Transverse colon (tissue), 4 donors: ENCODE measurements at regions not wholly inside any gene's neighbourhood (a gene's known extent, or its start where the extent isn't known, plus 50 kb on each side); places are given as distances from the start of the nearest gene placed in this dataset.

Experiments used
- DNase-seq: peaks from one replicate; pipeline ENCODE4 v3.0.0-alpha.2; 2019
- H3K27ac ChIP-seq, 4 donors: fragments of 200-600 bp; sonication (generic); 2 replicates each; pipeline ENCODE4 v1.5.1; 2016 to 2018; ENCODE audit warnings: inconsistent platforms in 4 of 4
- H3K27me3 ChIP-seq: fragments of 200-600 bp; sonication (generic); 2 replicates; pipeline ENCODE4 v1.5.1; 2017; ENCODE audit warnings: inconsistent platforms
- H3K36me3 ChIP-seq, 4 donors: fragments of 200-600 bp; sonication (generic); 2 replicates each; pipeline ENCODE4 v1.5.1; 2017 to 2019; ENCODE audit warnings: inconsistent platforms in 4 of 4
- H3K4me1 ChIP-seq, 4 donors: fragments of 200-600 bp; sonication (generic); 2 replicates each; pipeline ENCODE4 v1.5.1; 2017 to 2020; ENCODE audit warnings: inconsistent platforms in 4 of 4
- H3K4me3 ChIP-seq, 4 donors: fragments of 200-600 bp; sonication (generic); 1 replicate in 1 of 4; 2 replicates in 3 of 4; pipeline versions ENCODE4 v1.5.1 to v1.6.1; 2017 to 2019; ENCODE audit warnings: inconsistent platforms in 4 of 4
- H3K9me3 ChIP-seq, 2 donors: fragments of 200-600 bp; sonication (generic); 2 replicates each; pipeline ENCODE4 v1.5.1; 2017 to 2019; ENCODE audit warnings: inconsistent platforms in 2 of 2
- EP300 ChIP-seq: sonication (generic); formaldehyde crosslinking; IDR thresholded peaks from one replicate; pipeline ENCODE4 v1.6.1; 2017; ENCODE audit warnings: antibody characterized with exemption, low read depth
- POLR2A ChIP-seq: fragments of 450-650 bp; IDR thresholded peaks from one replicate; pipeline ENCODE4 v1.6.1; 2016; ENCODE audit warnings: antibody characterized with exemption, mild to moderate bottlenecking, moderate library complexity
- POLR2AphosphoS5 ChIP-seq, 3 donors: sonication (generic); formaldehyde crosslinking; IDR thresholded peaks; one replicate each; pipeline ENCODE4 v1.6.1; 2016; ENCODE audit warnings: antibody characterized with exemption in 3 of 3
- WGBS, 2 donors: methylation state at CpG; one replicate each; pipeline ENCODE4 v1.1.5; 2018; ENCODE audit warnings: low coverage in 1 of 2; 5-methylcytosine and 5-hydroxymethylcytosine counted together
- in situ Hi-C, 4 donors: fragments of 200-750 bp; cut with MboI; loops; one replicate each; pipeline versions ENCODE4 v1.15.0 to v1.15.1; 2017; ENCODE audit warnings: low sequenced_read_pairs in 3 of 4, low pct_ligation_motif_present in 1 of 4, low pct_unique_long_range_greater_than_20kb in 1 of 4
- intact Hi-C: fragments of 100-400 bp; cut with DNase I; formaldehyde crosslinking; loops from one replicate; pipeline ENCODE4 v1.15.1; 2023; ENCODE audit warnings: low total_unique reads
- TF ChIP-seq, protein P1 (sequence below), 5 experiments: fragments of 200-600 bp in 3 of 5; fragments of 450-650 bp in 2 of 5; sonication (generic) in 3 of 5; IDR thresholded peaks; 1 replicate in 2 of 5; 2 replicates in 3 of 5; pipeline ENCODE4 v1.5.1; 2016 to 2017; ENCODE audit warnings: antibody characterized with exemption in 5 of 5, inconsistent platforms in 3 of 5, mild to moderate bottlenecking in 2 of 5, moderate library complexity in 1 of 5

DNA sequence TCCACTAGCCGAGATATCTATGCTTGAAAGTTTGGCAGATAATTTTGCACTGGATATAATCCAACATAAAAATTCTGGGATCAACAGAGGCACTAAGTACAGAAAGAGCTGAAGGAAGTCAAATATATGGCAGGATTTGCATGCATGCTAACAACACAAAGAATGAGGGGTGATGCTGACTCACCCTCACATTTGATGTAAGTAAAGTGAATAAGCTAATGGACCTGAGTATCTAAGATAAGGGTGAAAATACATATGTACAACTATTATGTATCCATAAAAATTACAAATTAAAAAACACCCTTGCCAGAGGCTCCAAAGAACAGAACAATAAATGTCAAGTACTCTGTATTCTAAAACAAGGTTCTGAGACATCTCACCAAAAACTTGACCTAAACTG, 63.8 kb upstream of the PRDX4 start:
- no peak overlapping the region for H3K4me3 ChIP-seq
- intact Hi-C loops: no loop called here
- no peak overlapping the region for H3K27ac ChIP-seq
- H3K4me1 ChIP-seq: no peaks in the 10 kb centered on the region
- no peak for TF ChIP-seq EP300
- in situ Hi-C loops: no loop called here
- no peak for DNase-seq
- H3K36me3 ChIP-seq: no peaks in the 10 kb centered on the region
- no peaks in the 10 kb centered on the region for H3K9me3 ChIP-seq
- H3K27me3 ChIP-seq: no peaks in the 10 kb centered on the region
- 55% methylated on average over 1 of the region's 1 CpG; no CpG with 5 or more reads in 1 of the 2 donors for WGBS, 2 donors

DNA sequence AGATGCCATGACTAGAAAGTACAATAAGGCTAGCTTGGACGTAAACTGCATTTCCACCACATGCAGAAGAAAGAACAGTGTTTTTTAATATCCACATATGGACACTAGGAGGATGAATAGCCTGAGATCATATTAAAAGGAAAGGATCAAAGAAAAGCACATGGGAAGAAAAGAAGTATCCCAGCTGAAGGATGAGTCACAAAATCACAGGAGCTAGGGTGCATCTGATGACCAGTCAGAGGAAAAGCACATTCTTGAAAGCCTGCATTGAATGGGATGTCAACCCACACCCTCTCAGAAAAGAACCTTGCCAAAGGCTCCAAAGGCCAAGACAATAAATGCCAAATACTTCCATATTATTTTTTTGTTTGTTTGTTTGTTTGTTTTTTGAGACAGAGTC, 56.8 kb upstream of the PRDX4 start:
- intact Hi-C loops (no loop called here), in situ Hi-C loops (no loop called here)
- no peak for DNase-seq
- H3K27ac ChIP-seq: no peak overlapping the region
- 52% methylated on average over 1 of the region's 1 CpG; no CpG with 5 or more reads in 1 of the 2 donors for whole genome bisulfite sequencing, 2 donors
- no peaks in the 10 kb centered on the region for H3K9me3 ChIP-seq
- TF ChIP-seq, protein P1, sequence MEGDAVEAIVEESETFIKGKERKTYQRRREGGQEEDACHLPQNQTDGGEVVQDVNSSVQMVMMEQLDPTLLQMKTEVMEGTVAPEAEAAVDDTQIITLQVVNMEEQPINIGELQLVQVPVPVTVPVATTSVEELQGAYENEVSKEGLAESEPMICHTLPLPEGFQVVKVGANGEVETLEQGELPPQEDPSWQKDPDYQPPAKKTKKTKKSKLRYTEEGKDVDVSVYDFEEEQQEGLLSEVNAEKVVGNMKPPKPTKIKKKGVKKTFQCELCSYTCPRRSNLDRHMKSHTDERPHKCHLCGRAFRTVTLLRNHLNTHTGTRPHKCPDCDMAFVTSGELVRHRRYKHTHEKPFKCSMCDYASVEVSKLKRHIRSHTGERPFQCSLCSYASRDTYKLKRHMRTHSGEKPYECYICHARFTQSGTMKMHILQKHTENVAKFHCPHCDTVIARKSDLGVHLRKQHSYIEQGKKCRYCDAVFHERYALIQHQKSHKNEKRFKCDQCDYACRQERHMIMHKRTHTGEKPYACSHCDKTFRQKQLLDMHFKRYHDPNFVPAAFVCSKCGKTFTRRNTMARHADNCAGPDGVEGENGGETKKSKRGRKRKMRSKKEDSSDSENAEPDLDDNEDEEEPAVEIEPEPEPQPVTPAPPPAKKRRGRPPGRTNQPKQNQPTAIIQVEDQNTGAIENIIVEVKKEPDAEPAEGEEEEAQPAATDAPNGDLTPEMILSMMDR (IDR thresholded peaks at IDR 0.05): no peak
- TF ChIP-seq POLR2A: no peak
- no peak for TF ChIP-seq EP300
- no peak for TF ChIP-seq POLR2AphosphoS5 (IDR thresholded peaks at IDR 0.05)
- H3K36me3 ChIP-seq: no peaks in the 10 kb centered on the region
- H3K27me3 ChIP-seq: no peaks in the 10 kb centered on the region
- no peak overlapping the region for H3K4me3 ChIP-seq
- no peaks in the 10 kb centered on the region for H3K4me1 ChIP-seq

DNA sequence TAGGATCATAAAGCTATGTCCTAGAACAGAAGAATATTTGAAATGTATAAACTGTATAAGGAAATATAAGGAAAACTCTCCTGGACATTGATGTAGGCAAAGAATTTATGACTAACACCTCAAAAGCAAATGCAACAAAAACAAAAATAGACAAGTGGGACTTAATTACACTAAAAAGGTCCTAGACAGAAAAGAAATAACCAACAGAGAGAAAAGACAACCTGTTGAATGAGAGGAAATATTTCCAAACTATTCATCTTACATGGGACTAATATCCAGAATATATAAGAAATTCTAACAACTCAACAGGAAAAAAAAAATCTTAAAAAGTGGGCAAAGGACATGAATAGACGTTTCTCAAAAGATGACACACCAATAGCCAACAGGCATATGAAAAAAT, 54.4 kb upstream of the PRDX4 start:
- no peaks in the 10 kb centered on the region for H3K36me3 ChIP-seq
- H3K4me3 ChIP-seq: no peak overlapping the region
- DNase-seq: no peak
- WGBS, 2 donors: 72% methylated on average over 1 of the region's 1 CpG; no CpG with 5 or more reads in 1 of the 2 donors
- no peaks in the 10 kb centered on the region for H3K27me3 ChIP-seq
- H3K27ac ChIP-seq: no peak overlapping the region
- no peaks in the 10 kb centered on the region for H3K9me3 ChIP-seq
- intact Hi-C loops (no loop called here), in situ Hi-C loops (no loop called here)
- no peaks in the 10 kb centered on the region for H3K4me1 ChIP-seq
- TF ChIP-seq, protein P1 (IDR thresholded peaks at IDR 0.05): no peak
- TF ChIP-seq EP300: no peak
- no peak for TF ChIP-seq POLR2AphosphoS5 (IDR thresholded peaks at IDR 0.05)
- no peak for TF ChIP-seq POLR2A

DNA sequence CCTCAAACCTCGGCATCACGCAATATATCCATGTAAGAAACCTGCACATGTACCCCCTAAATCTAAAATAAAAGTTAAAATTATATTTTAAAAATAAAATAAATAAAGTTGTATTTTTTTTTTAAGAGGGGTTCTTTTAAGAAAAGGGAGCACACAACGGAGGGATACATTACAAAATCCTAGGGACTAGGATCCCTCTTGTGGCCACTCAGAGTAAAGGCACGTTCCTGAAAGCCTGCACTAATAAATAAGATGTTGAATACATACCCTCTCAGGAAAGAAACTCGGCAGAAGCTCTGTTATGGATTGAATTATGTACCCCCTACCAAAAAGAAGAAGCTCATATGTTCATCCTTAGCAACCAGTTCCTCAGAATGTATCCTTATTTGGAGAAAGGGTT, 50.9 kb upstream of the PRDX4 start:
- intact Hi-C loops: no loop called here
- no peak for TF ChIP-seq POLR2AphosphoS5 (IDR thresholded peaks at IDR 0.05)
- TF ChIP-seq, protein P1 (IDR thresholded peaks at IDR 0.05): peak; percentile 13 to 63 (median 47)
- in situ Hi-C loops: no loop called here
- H3K4me3 ChIP-seq: no peak overlapping the region
- no peak overlapping the region for H3K27ac ChIP-seq
- DNase-seq: no peak
- H3K4me1 ChIP-seq: no peaks in the 10 kb centered on the region
- no peaks in the 10 kb centered on the region for H3K9me3 ChIP-seq
- WGBS, 2 donors: 36 to 50% methylated on average over 2 to 5 of the region's 5 CpGs
- no peaks in the 10 kb centered on the region for H3K27me3 ChIP-seq
- no peaks in the 10 kb centered on the region for H3K36me3 ChIP-seq
